Amniotic stem cell (primary cell): ENCODE measurements at regions not wholly inside any gene's neighbourhood (a gene's known extent, or its start where the extent isn't known, plus 50 kb on each side); places are given as distances from the start of the nearest gene placed in this dataset.

Experiments
- DNase-seq: peaks from one replicate; lab custom pipeline; 2025; lab: John Stamatoyannopoulos, UW

DNA sequence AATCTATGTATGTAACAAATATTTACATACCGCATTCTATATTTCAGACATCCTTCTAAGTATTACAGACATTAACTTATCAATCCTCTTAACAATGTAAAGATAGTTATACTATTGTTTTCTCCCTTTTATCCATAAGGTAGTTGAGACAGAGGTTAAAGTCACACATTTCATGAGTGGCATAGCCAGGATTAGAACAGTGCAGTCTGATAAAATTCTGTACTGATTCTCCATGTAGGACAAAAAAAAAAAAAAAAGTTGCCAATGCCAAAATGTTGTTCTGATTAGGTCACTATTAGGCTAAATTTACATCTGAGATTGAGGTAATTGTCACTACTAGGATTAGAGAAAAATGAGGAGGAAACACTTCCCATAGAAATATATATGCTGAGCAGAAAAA lies 629.2 kb downstream of the OTOL1 start:
- DNase-seq, result no peak

DNA sequence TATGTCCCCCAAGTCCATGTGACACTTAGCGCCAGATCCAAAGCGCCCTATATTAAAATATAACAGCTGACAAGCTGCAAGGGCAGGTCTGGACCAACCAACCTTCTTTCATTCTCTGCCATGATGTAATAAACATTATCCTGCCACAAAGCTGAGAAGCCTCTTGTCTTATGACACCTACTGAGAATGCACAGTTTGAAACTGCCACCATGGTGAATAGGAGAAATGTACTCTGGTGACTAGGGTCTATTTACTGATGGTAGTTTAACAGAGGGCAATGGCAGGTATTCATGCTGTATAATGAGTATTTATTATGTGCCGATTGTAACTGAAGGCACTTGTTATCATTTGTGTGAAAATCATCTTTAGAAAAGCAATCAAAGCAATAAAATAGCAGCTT lies 634.0 kb downstream of the OTOL1 start:
- no peak for DNase-seq

DNA sequence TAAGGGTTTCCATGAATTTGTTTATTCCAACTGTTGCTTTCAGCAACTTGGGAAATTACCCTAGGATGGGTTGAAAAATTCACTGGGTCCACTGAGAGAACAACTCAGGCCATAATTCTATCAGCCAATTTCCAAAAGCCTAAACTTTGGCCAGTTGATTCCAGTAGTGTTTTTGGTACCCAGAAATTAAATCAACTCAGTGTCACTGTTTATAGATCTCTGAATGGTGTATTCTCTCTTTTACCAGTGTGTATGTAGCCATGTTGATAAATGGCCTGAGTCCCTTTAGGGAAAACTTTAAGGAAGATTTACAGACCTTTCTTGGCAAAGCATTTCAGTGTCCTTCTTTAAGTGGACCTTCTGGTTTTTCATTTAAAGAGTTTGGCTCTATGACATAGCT lies 636.4 kb downstream of the OTOL1 start:
- DNase-seq, result no peak

DNA sequence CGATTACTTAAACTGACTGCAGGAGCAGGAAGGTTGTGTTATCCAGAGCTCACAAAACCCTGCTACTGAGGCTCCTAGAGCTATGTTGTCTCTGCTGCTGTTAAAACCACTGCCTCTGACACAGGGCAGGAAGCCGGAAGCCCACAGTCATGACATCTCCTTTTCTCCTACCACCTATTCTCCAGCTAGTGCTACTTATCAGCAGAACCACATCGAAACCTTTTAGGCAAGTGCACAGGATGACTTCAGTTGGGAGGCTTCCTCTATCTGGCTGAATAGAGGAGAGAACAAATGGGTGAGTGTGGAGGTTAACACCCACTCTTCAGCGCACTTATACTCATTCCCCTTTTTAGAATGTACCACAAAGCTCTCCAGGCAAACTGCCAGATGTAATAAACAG lies 638.0 kb downstream of the OTOL1 start:
- DNase-seq, result no peak

DNA sequence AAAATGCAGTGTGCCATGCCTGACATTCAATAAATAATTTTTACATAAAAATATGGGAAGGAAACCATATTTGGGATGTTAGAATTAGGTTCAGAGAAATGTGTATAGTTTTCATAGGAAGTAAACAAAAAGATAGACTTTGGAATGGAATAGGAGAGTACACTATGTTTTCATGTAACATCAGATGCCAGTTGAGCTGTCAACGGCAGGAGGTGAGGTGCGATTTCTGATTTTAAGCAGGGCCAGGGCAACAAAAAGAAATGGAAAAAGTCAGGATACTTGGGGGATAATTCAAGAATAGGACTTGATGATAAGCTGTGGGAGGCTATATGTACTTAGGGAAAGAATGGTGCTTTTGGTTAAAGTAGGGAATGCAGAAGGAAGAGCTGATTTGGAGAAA lies 639.5 kb downstream of the OTOL1 start:
- DNase-seq, result no peak

DNA sequence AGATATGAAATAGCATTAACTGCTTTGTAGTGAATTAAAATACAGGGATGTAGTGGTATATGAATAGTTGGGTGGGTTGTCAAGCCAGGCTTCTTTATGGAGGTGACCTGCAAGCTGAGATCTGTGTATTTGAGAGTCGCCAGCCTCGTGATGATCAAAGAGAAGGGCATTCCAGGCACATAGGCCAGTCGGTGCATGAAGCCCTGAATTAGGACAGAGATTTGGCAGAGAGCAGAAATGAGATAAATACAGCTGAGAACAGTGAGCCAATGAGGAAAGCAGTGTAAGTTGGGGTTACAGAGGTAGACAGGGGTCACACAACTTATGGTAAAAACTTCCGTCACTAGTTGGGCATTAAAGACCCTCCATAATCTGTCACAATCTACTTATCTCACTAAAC lies 641.9 kb downstream of the OTOL1 start:
- DNase-seq, result no peak

DNA sequence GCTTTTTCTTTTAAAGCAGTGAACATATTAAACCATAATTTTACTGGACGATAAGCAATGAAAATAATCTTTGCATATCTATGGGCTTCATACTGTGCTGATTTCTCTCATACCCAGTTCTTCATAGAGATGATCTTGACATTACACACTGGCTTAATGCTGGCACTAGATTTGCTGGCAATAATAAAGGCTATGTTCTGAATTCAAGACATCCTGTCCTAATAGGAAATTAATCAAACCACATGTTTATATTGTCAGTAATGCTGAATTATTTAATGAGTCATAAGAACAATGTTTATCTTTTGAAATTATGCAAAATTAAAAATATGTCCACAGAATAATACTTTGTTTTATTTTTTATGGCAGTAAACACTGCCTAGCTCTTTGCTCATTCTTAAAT lies 643.2 kb downstream of the OTOL1 start:
- no peak for DNase-seq

DNA sequence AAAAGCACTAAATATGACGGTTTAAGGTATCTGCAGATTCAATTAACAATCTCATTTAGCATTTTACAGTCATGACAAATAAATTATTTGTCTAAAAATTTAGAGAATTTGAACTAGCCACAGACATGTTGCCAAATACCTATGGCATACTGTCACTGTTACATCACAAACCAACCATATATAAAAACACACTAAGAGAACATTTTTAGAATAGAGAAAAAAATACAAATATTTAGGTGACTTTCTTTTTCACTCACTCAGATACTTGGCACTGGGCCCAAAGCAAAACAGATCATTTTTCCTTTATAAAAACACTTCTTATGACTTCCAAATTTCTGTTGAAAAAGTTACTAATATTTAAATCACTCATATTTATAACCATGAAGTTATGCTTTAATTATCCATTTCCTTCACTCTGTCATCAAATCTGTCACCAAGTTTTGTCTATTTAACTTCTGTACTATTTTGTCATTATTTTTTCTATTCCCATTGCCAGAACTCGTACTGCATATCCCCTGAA lies 644.7 kb downstream of the OTOL1 start:
- DNase-seq, result no peak

DNA sequence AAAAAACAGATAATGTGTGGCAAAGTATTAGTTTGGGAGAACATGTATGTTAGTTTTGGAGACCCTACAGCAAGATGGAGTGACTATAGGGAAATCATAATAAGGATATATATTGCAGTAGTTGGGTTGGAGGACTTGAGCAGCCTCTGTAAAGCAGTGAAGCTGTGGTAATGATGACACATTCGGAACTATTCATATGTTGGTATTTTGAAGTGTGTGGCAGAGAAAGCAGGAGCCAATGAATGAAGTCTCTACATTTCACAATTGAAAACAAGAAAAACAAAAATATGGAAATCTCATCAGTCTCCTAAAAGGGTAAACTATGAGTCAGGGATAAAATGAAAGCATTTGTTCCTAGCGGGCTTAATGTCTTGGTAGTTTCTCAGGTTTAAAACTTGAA lies 645.9 kb downstream of the OTOL1 start:
- no peak for DNase-seq

DNA sequence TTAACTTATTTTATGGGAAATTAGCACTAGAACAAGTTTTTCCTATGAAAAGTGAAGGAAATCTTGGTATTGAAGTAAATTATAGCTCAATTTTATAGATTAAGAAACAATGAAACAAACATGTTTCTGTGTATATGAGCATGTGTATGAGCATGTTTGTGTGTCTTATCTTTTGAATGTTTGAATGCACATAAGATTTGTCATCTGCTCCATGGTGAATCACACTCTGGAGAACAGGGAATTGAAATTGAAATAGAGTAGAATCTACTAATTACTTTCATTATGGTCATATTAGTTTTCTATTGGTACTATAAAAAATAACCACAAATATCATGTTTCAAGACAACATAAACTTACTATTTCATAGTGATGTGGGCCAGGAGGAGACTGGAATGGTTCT lies 646.6 kb downstream of the OTOL1 start:
- no peak for DNase-seq

DNA sequence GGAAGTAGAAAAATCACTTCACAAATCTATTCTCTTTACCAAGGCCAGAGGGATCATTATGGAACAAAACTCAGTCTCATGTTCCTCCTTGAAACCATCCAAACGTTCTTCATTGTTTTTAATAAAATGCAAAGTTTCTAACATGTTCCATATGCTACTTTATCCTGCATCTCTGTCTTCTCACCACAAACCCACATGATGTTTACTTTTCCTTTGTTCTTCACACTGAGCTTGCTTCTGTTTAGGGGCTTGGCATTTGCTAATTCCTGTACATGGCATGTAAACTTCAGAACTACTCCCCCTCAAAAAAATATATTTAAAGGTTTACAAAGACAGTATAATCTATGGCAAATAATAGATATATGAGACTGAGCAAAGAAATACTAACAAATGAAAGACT lies 651.4 kb downstream of the OTOL1 start:
- no peak for DNase-seq

DNA sequence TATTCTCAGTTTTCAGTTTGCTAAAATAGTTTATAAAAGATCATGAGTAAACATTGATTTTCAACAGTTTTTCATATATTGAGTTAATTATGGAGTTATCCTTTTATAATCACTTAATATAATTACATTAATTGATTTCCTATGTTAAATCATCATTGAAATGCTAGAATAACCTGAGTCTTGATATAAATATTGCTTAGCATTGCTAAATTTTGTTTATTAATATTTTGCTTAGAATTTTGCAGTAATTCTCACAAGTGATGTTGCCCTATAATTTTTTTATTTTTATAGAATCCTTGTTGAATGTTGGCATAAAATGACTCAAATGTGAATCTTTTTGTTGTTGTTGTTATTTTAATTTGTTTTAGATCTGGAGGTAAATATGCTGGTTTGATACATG lies 654.2 kb downstream of the OTOL1 start:
- DNase-seq, result no peak

DNA sequence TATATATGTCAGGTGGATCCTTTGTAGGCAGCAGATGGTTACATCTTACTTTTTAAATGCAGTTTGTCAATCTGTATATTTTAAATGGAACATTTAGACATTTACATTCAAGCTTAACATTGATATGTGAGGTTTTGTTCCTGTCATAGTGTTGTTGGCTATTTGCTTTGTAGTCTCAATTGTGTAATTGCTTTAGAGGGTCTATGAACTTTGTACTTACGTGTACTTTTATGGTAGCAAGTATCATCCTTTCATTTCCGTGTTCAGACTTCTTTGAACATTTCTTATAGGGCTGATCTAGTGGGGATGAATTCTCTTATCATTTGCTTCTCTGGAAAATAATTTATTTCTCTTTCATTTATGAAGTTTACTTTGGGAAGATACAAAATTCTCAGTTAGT lies 656.0 kb downstream of the OTOL1 start:
- no peak for DNase-seq

DNA sequence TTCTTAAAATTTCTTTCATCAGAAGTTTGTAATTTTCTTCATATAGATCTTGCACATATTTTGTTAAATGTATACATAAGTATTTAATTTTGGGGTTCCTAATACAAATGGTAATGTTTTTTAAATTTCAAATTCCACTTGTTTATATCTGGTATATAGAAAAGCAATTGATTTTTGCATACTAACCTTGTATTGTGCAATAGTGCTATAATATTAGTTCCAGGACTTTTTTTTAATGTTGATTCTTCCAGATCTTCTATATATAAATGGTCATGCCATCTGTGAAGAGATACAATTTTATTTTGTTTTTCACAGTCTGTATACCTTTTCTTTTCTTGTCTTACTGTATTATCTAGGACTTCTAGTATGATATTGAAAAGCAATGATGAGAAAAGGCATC lies 665.0 kb downstream of the OTOL1 start:
- no peak for DNase-seq

DNA sequence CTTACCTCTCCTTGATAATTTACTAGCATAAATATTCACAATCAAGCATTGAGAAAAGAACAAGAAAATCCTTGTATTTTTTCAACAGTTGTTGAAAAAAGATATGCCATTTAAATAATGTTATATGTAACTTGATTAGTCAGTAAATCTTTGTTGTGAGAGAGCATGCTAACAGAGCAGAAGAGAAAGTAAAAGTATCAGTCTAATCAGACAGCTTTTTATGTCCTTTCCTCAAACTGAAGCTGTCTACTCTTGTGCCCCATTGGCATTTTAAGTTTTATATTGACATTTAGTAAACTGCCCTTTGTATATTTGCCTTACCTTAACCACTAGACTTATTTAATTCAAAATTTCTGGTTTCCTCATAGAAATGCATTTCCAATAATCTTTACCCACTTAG lies 668.7 kb downstream of the OTOL1 start:
- no peak for DNase-seq

DNA sequence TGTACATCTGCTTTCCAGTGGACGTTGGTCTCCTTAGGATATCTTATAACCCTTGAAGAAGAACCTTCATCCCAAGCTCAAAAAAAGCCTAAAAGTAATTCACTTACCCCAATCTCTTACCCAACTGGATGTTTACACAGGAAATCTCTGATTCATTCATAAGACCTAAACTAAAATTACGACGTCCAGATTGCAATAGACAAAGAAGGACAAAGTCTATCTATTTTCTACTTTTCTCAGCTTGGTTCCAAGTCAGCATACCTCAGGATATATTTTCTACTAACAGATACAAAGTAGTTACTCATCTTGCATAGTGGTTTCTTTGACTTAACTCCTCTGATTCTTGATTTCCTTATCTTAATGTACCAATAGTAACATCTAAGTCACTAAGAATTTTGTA lies 669.9 kb downstream of the OTOL1 start:
- DNase-seq, result no peak

DNA sequence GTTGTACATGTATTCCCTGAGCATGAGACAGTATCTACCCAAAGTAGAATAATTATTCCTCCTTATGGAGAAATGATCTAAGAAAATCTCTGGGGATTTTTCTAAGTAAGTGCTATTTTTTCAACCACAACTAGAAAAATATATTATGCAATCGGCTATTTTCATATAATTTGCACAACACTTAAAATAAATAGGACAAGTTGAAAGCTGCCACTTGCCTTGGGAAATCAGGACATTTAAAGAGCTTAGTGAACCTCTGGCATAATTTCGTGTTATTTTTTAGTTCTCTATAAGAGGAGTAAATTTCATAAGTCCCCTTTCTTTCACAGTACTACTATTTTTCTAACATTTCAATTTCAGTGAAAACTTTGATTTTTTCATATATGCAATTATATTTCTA lies 672.1 kb downstream of the OTOL1 start:
- DNase-seq, result no peak

DNA sequence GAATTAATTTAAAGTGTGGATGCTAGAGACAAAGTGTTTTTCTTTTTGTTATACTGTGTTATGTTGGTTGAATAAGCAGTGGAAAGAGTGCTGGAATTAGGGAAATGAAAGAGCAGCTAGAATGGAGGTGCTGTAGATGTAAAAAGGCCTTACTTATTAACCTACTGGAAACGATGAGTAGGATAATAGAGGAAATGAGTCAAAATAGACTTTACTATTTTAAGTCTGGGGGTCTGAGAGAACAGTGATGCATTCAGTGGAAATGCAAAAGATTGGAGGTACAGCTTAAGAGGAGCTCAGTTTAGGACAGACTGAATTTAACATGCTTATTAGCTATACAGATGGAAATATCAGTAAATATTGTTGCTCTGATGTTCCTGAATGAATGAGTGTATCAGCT lies 674.0 kb downstream of the OTOL1 start:
- DNase-seq, result no peak

DNA sequence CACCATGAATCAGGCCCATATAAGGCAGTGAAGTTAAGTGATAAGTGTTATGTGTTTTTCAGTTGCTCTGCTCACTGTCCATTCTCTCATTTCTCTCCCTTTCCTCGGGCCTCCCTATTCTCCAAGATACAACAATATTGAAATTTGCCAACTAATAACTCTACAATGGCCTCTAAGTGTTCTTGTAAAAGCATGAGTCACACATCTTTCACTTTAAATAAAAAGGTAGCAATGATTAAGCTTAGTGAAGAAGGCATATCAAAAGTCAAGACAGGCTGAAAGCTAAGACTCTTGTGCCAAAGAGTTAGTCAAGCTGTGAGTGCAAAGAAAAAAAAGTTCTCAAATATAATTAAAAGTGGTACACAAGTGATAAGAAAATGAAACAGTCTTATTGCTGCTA lies 675.4 kb downstream of the OTOL1 start:
- DNase-seq, result no peak

DNA sequence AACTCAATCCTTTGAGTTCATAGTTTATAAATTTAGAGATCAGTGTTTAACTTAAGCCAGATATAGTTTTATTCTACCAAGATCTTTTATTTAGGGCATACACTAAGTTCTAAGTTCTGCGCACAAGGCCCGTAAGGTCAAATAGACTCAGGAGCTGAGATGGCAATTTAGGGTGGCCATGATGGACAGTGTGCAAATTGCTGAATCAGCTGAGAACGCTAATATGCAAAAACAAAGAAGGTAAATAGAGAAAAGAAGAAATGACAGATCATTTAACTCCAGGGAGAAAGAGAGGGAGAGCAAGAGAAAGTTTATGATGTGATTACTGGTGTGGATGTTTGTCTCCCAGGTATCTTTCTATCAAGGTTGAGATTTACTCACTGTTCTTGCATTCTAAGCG lies 678.5 kb downstream of the OTOL1 start:
- no peak for DNase-seq

DNA sequence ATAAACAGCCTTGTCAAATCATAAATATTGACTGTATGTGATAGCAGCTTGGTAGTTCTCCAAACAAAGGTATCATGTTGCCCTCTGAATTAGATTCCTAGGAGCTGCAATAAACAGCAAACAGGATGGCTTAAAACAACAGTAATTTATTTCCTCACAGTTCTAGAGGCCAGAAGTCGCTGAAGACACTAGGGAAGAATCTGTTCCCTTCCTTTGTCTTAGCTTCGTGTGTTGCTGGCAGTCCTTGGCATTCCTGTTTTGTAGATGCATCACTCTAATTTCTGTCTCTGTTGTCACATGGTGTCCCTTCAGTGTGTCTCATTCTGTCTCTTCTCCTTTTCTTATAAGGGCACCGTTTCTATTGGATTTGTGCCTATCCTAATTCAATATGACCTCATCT lies 679.3 kb downstream of the OTOL1 start:
- DNase-seq, result no peak

DNA sequence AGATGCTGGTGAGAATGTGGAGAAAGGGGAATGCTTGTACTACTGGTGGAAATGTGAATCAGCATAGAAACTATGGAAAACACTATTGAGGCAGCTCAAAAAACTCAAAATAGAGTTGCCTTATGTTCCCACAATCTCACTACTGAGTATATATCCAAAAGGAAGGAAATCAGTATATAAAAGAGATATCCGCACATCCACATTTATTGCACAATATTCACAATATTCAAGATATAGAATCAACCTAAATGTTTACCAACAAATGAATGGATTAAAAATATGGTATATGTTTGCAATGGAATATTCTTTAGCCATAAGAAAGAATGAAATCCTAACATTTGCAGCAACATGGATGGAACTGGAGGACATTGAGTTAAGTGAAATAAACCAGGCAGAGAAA lies 686.8 kb downstream of the OTOL1 start:
- no peak for DNase-seq

DNA sequence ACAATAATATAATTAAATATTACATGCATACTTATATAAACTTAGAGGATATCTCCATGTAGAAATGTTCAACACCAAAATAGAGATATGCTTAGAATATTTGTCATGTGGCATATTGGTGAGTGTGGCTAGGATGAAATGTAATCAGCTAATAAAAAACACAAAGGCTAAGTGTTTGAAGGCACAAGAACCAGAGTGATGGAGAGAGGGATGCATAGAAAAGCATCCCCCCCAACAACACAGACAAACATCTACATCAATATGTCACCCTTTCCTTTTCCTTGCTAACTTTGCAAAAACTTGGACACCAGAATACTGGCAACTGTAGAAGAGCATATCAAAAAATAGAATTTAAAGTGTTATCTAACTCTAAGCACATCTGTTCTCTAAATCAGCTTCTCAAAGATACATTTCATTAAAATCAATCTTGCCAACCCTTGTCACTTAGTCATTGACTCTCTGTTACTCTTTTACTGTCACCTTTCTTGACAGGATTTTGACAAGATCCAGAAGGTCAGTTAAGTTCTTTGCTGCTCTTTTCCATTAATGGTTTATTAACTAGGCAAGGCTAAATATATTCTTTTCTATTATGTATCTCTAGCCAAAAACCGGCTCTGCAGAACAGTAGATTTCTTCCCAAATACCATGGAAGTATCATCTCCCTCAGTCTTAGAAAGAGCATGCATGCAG lies 695.9 kb downstream of the OTOL1 start:
- no peak for DNase-seq
